Caco-2 (cell line): ENCODE measurements at regions not wholly inside any gene's neighbourhood (a gene's known extent, or its start where the extent isn't known, plus 50 kb on each side); places are given as distances from the start of the nearest gene placed in this dataset.

Experiments
- BruUV-seq: library from RNA; stranded (reverse); fragments of 400-500 nt; replicated peaks from 2 replicates; lab custom pipeline; 2021; lab: Mats Ljungman, UMichigan
- CTCF ChIA-PET: fragments of 300-600 bp; sonication (Branson Sonifier 250); formaldehyde crosslinking; loops from one replicate; lab custom pipeline; 2022; ENCODE audit warnings: antibody characterized with exemption; lab: Charles Lee
- POLR2A ChIA-PET: fragments of 300-600 bp; sonication (Branson Sonifier 250); formaldehyde crosslinking; loops from one replicate; lab custom pipeline; 2022; ENCODE audit warnings: antibody characterized with exemption; lab: Charles Lee
- DNase-seq, 2 experiments: peaks; one replicate each; pipeline versions ENCODE4 v3.0.0 to v3.0.0-alpha.2; 2020 to 2022
- H3K27me3 ChIP-seq: replicated peaks from 2 replicates; pipeline ENCODE4 v1.6.0; 2011; ENCODE audit warnings: low read length; ENCODE audit not compliant: control insufficient read depth, insufficient read depth
- H3K36me3 ChIP-seq: 2 replicates; pipeline ENCODE4 v1.5.1; 2011; ENCODE audit warnings: low read length; ENCODE audit not compliant: control insufficient read depth, insufficient read depth
- H3K4me1 ChIP-seq: fragments of 250-450 bp; sonication (Bioruptor Pico); 2 replicates; pipeline ENCODE4 v1.5.1; 2020; ENCODE audit warnings: mild to moderate bottlenecking
- H3K4me3 ChIP-seq: 2 replicates; pipeline ENCODE4 v1.5.1; 2011; ENCODE audit warnings: low read depth, mild to moderate bottlenecking, control low read depth, low read length
- H3K9me3 ChIP-seq: fragments of 250-450 bp; sonication (Bioruptor Pico); 2 replicates; pipeline ENCODE4 v1.5.1; 2020; ENCODE audit warnings: mild to moderate bottlenecking, moderate library complexity
- H3K27ac Mint-ChIP-seq: one replicate; pipeline ENCODE4 v1.8.0; 2022; ENCODE audit warnings: mixed read lengths; ENCODE audit not compliant: unreplicated experiment
- H3K27me3 Mint-ChIP-seq: one replicate; pipeline ENCODE4 v1.8.0; 2022; ENCODE audit warnings: mixed read lengths; ENCODE audit not compliant: insufficient read depth, unreplicated experiment
- H3K36me3 Mint-ChIP-seq: one replicate; pipeline ENCODE4 v1.8.0; 2022; ENCODE audit warnings: mild to moderate bottlenecking, mixed read lengths; ENCODE audit not compliant: insufficient read depth, unreplicated experiment
- H3K4me1 Mint-ChIP-seq: one replicate; pipeline ENCODE4 v1.8.0; 2022; ENCODE audit warnings: low read depth, mixed read lengths; ENCODE audit not compliant: unreplicated experiment
- H3K4me3 Mint-ChIP-seq: one replicate; pipeline ENCODE4 v1.8.0; 2022; ENCODE audit warnings: mild to moderate bottlenecking, moderate library complexity, mixed read lengths; ENCODE audit not compliant: unreplicated experiment
- H3K9me3 Mint-ChIP-seq: one replicate; pipeline ENCODE4 v1.8.0; 2022; ENCODE audit warnings: mixed read lengths; ENCODE audit not compliant: unreplicated experiment
- intact Hi-C: fragments of 100-400 bp; cut with micrococcal nuclease; formaldehyde crosslinking; loops from one replicate; pipeline ENCODE4 v1.10.0; 2022; ENCODE audit not compliant: unreplicated experiment
- TF ChIP-seq, protein P1 (sequence below), 2 experiments: fragments of 200-600 bp in 1 of 2; IDR thresholded peaks; 1 replicate in 1 of 2; 2 replicates in 1 of 2; pipeline versions ENCODE4 v1.5.1 to v1.8.0; 2011 to 2022; ENCODE audit warnings: antibody characterized with exemption in 1 of 2, control low read depth in 1 of 2, inconsistent platforms in 1 of 2, low read depth in 1 of 2, low read length in 1 of 2, mild to moderate bottlenecking in 1 of 2, moderate library complexity in 1 of 2; ENCODE audit not compliant: insufficient read depth in 1 of 2, severe bottlenecking in 1 of 2, unreplicated experiment in 1 of 2

GRCh38 chr4:126869967-126870366, 762.8 kb upstream of the INTU start:
- Histone ChIP-seq H3K4me1 (no peaks in the 10 kb centered on the region), H3K36me3 (no peaks in the 10 kb centered on the region), H3K4me3 (no peak overlapping the region), H3K27me3 (no peaks in the 10 kb centered on the region), H3K9me3 (no peaks in the 10 kb centered on the region)
- no TSS peak for BruUV-seq
- peaks cover 17% of the 10 kb centered on the region for H3K9me3 Mint-ChIP-seq
- ChIA-PET POLR2A (no interaction called here), CTCF (no interaction called here)
- H3K4me1 Mint-ChIP-seq: no peaks in the 10 kb centered on the region
- DNase-seq: no peak
- no peaks in the 10 kb centered on the region for H3K27me3 Mint-ChIP-seq
- H3K27ac Mint-ChIP-seq: no peak overlapping the region
- no peaks in the 10 kb centered on the region for H3K36me3 Mint-ChIP-seq
- H3K4me3 Mint-ChIP-seq: no peak overlapping the region
- TF ChIP-seq, protein P1, sequence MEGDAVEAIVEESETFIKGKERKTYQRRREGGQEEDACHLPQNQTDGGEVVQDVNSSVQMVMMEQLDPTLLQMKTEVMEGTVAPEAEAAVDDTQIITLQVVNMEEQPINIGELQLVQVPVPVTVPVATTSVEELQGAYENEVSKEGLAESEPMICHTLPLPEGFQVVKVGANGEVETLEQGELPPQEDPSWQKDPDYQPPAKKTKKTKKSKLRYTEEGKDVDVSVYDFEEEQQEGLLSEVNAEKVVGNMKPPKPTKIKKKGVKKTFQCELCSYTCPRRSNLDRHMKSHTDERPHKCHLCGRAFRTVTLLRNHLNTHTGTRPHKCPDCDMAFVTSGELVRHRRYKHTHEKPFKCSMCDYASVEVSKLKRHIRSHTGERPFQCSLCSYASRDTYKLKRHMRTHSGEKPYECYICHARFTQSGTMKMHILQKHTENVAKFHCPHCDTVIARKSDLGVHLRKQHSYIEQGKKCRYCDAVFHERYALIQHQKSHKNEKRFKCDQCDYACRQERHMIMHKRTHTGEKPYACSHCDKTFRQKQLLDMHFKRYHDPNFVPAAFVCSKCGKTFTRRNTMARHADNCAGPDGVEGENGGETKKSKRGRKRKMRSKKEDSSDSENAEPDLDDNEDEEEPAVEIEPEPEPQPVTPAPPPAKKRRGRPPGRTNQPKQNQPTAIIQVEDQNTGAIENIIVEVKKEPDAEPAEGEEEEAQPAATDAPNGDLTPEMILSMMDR (IDR thresholded peaks at IDR 0.05; ENCODE audit: insufficient read depth in 1 of 2, low read depth in 1 of 2, low read length in 1 of 2, severe bottlenecking in 1 of 2, unreplicated experiment in 1 of 2): no peak
- intact Hi-C loops: no loop called here

GRCh38 chr4:126871810-126872209, 760.9 kb upstream of the INTU start:
- no TSS peak for BruUV-seq
- POLR2A ChIA-PET: no interaction called here

DNA sequence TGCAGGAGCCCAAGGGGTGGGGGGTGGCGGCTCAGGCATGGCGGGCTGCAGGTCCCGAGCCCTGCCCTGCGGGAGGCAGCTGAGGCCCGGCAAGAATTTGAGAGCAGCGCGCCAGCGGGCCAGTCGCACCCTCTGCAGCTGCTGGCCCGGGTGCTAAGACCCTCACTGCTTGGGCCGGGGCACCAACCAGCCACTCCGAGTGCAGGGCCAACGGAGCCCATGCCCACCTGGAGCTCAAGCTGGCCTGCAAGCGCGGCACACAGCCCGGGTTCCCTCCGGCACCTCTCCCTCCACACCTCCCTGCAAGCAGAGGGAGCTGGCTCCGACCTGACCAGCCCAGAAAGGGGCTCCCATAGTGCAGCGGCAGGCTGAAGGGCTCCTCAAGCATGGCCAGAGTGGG, 758.2 kb upstream of the INTU start:
- no TSS peak for BruUV-seq

More at GRCh38 chr4:126871810-126872209, 760.9 kb upstream of the INTU start:
- intact Hi-C loops: no loop called here
- H3K36me3 Mint-ChIP-seq: no peaks in the 10 kb centered on the region
- no peak overlapping the region for H3K4me3 Mint-ChIP-seq
- Histone ChIP-seq H3K9me3 (no peaks in the 10 kb centered on the region), H3K4me1 (no peaks in the 10 kb centered on the region), H3K36me3 (no peaks in the 10 kb centered on the region), H3K4me3 (no peak overlapping the region), H3K27me3 (no peaks in the 10 kb centered on the region)
- H3K27me3 Mint-ChIP-seq: no peaks in the 10 kb centered on the region
- CTCF ChIA-PET: no interaction called here
- H3K4me1 Mint-ChIP-seq: no peaks in the 10 kb centered on the region
- H3K9me3 Mint-ChIP-seq: peaks cover 17% of the 10 kb centered on the region
- no peak for DNase-seq
- TF ChIP-seq, protein P1 (IDR thresholded peaks at IDR 0.05; ENCODE audit: insufficient read depth in 1 of 2, low read depth in 1 of 2, low read length in 1 of 2, severe bottlenecking in 1 of 2, unreplicated experiment in 1 of 2): no peak
- H3K27ac Mint-ChIP-seq: no peak overlapping the region

More for the DNA sequence above, 758.2 kb upstream of the INTU start:
- Mint-ChIP-seq H3K27me3 (no peaks in the 10 kb centered on the region), H3K9me3 (peaks cover 17% of the 10 kb centered on the region), H3K27ac (no peak overlapping the region), H3K4me3 (no peak overlapping the region), H3K4me1 (no peaks in the 10 kb centered on the region), H3K36me3 (no peaks in the 10 kb centered on the region)
- no peaks in the 10 kb centered on the region for H3K36me3 ChIP-seq
- TF ChIP-seq, protein P1 (IDR thresholded peaks at IDR 0.05; ENCODE audit: insufficient read depth in 1 of 2, low read depth in 1 of 2, low read length in 1 of 2, severe bottlenecking in 1 of 2, unreplicated experiment in 1 of 2): no peak
- ChIA-PET CTCF (no interaction called here), POLR2A (no interaction called here)
- H3K27me3 ChIP-seq: no peaks in the 10 kb centered on the region
- no peak for DNase-seq
- intact Hi-C loops: no loop called here
- no peak overlapping the region for H3K4me3 ChIP-seq
- no peaks in the 10 kb centered on the region for H3K4me1 ChIP-seq
- no peaks in the 10 kb centered on the region for H3K9me3 ChIP-seq
